ENCODE measurements at regions not wholly inside any gene's neighbourhood (a gene's known extent, or its start where the extent isn't known, plus 50 kb on each side); places are given as distances from the start of the nearest gene placed in this dataset.

DNA sequence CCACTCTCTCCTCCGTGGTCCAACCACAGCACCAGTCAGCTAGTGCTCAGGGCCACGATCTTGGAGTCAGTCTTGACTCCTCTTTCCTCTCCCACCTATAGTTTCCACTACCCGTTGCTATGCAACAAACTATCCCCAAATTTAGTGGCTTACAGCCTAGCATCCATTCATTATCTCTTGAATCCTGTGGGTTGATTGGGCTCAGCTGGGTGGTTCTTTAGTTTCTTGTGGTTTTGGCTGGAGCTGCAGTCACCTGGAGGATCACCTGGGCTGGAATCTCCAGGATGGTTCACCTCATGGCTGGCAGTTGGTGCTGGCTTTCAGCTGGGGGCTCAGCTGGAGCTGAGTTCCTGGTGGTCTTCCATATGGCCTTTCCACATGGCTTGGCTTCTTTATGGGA is 149.9 kb downstream of the ASB1 start:
- DNase-seq (ENCODE audit: low spot score), result no peak
- in situ Hi-C loops (cut with MboI; ENCODE audit: low pct_unique_long_range_greater_than_20kb, low sequenced_read_pairs, unreplicated experiment), result no loop called here

DNA sequence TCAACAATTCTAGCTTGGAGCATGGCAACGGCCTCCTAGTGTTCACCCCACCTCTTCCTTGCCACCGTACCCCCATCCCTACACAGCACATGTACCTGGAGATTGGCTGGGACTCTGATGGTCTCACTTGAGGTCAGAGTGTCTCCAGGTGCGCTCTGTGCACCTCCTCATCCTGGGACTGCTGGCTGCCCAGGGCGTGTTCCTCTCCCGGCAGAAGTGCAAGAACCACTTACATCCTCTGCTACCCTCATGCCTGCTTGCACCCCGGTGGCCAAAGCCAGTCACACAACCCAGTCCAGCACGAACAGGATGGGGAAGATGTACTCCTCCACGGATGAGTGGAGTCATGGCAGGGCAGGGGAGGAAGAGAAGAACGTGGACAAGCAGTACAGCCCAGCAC is 151.5 kb downstream of the ASB1 start:
- no peak for DNase-seq (ENCODE audit: low spot score)
- in situ Hi-C loops (cut with MboI; ENCODE audit: low pct_unique_long_range_greater_than_20kb, low sequenced_read_pairs, unreplicated experiment), result no loop called here
- TF ChIP-seq CTCF (IDR thresholded peaks at IDR 0.05; ENCODE audit: extremely low read depth, insufficient read depth, missing control alignments), result no peak

More for the DNA sequence above, 149.9 kb downstream of the ASB1 start:
- no peak for TF ChIP-seq CTCF (IDR thresholded peaks at IDR 0.05; ENCODE audit: extremely low read depth, insufficient read depth, missing control alignments)

GRCh38 chr2:238580486-238580885 is 153.8 kb downstream of the ASB1 start:
- no peak for TF ChIP-seq CTCF (IDR thresholded peaks at IDR 0.05; ENCODE audit: extremely low read depth, insufficient read depth, missing control alignments)
- no peak for DNase-seq (ENCODE audit: low spot score)
- in situ Hi-C loops (cut with MboI; ENCODE audit: low pct_unique_long_range_greater_than_20kb, low sequenced_read_pairs, unreplicated experiment), result no loop called here

DNA sequence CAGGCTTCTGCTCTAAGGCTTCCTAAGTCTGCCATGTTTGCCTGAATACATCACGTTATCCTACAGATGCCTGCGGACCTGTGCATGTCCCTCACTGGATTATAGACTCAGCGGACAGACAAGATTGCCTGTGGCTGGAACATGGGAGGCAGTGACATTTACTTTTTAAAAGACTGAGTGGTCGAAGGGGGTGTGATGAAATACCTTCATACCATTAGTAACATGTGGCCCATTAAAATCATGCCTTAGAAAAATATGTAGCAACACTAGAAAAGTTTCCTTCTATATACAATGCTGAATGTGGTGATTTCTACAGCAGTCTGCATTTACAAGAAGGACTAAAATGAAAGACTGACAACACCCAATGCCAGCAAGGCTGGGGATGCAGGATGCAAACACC is 154.4 kb downstream of the ASB1 start:
- in situ Hi-C loops (cut with MboI; ENCODE audit: low pct_unique_long_range_greater_than_20kb, low sequenced_read_pairs, unreplicated experiment), result no loop called here
- no peak for DNase-seq (ENCODE audit: low spot score)
- no peak for TF ChIP-seq CTCF (IDR thresholded peaks at IDR 0.05; ENCODE audit: extremely low read depth, insufficient read depth, missing control alignments)

DNA sequence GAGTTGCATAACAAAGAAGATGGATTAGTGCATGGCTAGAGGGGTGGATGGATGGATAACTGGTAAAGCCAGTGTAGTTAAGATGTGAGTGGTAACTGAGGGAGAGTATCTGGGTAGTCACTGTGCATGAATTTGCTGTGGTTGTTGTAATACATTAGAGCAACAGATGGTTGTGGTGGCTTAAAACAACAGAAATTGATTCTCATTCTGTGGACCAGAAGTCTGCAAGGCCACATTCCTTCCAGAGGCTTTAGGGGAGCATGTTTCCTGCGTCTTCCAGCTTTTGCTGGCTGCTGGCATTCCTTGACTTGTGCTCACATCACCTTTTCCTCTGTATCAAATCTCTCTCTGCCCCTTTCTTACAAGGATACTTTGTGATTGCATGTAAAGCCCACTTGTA is 155.4 kb downstream of the ASB1 start:
- DNase-seq (ENCODE audit: low spot score), result no peak
- TF ChIP-seq CTCF (IDR thresholded peaks at IDR 0.05; ENCODE audit: extremely low read depth, insufficient read depth, missing control alignments), result no peak
- in situ Hi-C loops (cut with MboI; ENCODE audit: low pct_unique_long_range_greater_than_20kb, low sequenced_read_pairs, unreplicated experiment), result no loop called here

DNA sequence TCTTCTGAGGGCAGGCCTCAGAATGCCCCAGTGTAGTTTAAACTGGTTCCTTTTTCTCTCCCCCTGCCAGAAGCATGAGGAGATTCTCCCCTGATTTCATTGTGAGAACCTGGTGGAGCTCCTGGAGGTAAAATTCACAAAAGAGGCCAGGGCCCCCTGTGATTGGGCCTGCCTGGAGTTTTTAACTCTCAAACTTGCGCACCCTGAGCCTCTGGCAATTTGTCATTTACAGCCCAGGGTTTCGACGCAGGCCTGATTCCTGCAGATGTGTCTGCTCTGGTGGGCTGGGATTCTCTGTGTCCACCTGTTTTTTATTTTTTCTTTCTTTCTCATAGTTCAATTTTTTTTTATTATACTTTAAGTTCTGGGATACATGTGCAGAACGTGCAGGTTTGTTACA is 157.9 kb downstream of the ASB1 start:
- no peak for TF ChIP-seq CTCF (IDR thresholded peaks at IDR 0.05; ENCODE audit: extremely low read depth, insufficient read depth, missing control alignments)

More for the DNA sequence above, 157.9 kb downstream of the ASB1 start:
- DNase-seq (ENCODE audit: low spot score), result no peak
- in situ Hi-C loops (cut with MboI; ENCODE audit: low pct_unique_long_range_greater_than_20kb, low sequenced_read_pairs, unreplicated experiment), result no loop called here
